OCI-LY7 (cell line): ENCODE measurements at regions not wholly inside any gene's neighbourhood (a gene's known extent, or its start where the extent isn't known, plus 50 kb on each side); places are given as distances from the start of the nearest gene placed in this dataset.

Experiments used
- EZH2phosphoT487 ChIP-seq: fragments of 200-600 bp; sonication (generic); IDR thresholded peaks from 2 replicates; pipeline ENCODE4 v1.6.1; 2018; ENCODE audit warnings: low read depth, borderline replicate concordance, mild to moderate bottlenecking, mixed run types, antibody characterized with exemption, low read length, moderate library complexity, mixed read lengths
- TF ChIP-seq, protein P1 (sequence below): fragments of 200-600 bp; sonication (generic); conservative IDR thresholded peaks from 2 replicates; pipeline ENCODE4 v1.5.1; 2014; ENCODE audit warnings: mild to moderate bottlenecking, antibody characterized with exemption, low read length, moderate library complexity, mixed read lengths

DNA sequence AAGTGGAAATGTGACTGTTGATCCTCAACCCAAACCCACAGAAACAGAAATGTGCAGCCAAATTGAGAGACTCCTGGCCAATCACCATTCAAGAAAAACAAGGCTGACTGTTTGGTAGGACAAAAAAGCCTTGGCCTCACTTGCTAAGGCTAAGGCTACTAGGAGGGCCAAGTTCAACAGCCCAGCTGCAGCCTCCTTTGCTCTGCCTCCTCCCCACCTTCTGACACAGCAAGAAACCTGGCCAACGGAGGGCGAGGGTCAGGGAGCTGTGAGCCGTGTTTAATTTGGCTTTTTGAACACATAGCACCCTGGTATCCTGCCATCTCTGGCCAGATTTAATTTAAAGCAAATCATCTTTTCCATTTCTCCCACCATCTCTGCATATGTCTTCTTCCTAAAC, 165.8 kb upstream of the RAB4A start:
- TF ChIP-seq EZH2phosphoT487, result no peak
- TF ChIP-seq, protein P1, sequence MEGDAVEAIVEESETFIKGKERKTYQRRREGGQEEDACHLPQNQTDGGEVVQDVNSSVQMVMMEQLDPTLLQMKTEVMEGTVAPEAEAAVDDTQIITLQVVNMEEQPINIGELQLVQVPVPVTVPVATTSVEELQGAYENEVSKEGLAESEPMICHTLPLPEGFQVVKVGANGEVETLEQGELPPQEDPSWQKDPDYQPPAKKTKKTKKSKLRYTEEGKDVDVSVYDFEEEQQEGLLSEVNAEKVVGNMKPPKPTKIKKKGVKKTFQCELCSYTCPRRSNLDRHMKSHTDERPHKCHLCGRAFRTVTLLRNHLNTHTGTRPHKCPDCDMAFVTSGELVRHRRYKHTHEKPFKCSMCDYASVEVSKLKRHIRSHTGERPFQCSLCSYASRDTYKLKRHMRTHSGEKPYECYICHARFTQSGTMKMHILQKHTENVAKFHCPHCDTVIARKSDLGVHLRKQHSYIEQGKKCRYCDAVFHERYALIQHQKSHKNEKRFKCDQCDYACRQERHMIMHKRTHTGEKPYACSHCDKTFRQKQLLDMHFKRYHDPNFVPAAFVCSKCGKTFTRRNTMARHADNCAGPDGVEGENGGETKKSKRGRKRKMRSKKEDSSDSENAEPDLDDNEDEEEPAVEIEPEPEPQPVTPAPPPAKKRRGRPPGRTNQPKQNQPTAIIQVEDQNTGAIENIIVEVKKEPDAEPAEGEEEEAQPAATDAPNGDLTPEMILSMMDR, result no peak
